ENCODE measurements at regions not wholly inside any gene's neighbourhood (a gene's known extent, or its start where the extent isn't known, plus 50 kb on each side); places are given as distances from the start of the nearest gene placed in this dataset.
"Not testable (repeated sequence)": the region's sequence is repeated elsewhere in the genome, so short reads cannot be mapped to it uniquely, and the experiment has no call there.

DNA sequence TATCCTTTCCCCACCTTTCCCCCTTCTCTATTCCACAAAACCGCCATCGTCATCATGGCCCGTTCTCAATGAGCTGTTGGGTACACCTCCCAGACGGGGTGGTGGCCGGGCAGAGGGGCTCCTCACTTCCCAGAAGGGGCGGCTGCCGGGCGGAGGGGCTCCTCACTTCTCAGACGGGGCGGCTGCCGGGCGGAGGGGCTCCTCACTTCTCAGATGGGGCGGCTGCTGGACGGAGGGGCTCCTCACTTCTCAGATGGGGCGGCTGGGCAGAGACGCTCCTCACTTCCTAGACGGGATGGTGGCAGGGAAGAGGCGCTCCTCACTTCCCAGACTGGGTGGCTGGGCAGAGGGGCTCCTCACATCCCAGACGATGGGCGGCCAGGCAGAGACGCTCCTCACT lies 135.3 kb upstream of the GALNT2 start:
- TF ChIP-seq, protein P1, sequence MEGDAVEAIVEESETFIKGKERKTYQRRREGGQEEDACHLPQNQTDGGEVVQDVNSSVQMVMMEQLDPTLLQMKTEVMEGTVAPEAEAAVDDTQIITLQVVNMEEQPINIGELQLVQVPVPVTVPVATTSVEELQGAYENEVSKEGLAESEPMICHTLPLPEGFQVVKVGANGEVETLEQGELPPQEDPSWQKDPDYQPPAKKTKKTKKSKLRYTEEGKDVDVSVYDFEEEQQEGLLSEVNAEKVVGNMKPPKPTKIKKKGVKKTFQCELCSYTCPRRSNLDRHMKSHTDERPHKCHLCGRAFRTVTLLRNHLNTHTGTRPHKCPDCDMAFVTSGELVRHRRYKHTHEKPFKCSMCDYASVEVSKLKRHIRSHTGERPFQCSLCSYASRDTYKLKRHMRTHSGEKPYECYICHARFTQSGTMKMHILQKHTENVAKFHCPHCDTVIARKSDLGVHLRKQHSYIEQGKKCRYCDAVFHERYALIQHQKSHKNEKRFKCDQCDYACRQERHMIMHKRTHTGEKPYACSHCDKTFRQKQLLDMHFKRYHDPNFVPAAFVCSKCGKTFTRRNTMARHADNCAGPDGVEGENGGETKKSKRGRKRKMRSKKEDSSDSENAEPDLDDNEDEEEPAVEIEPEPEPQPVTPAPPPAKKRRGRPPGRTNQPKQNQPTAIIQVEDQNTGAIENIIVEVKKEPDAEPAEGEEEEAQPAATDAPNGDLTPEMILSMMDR (IDR thresholded peaks at IDR 0.05), result not testable (repeated sequence)
- TF ChIP-seq POLR2AphosphoS5 (IDR thresholded peaks at IDR 0.05), result not testable (repeated sequence)

All from esophagus muscularis mucosa (tissue), 3 donors.